ENCODE measurements at regions not wholly inside any gene's neighbourhood (a gene's known extent, or its start where the extent isn't known, plus 50 kb on each side); places are given as distances from the start of the nearest gene placed in this dataset.

GRCh38 chr5:142225141-142225540 lies 99.7 kb downstream of the SPRY4 start:
- 91 to 94% (median 94%) methylated on average over 8 of the region's 8 CpGs for WGBS, 3 donors
- Histone ChIP-seq H3K27me3 (no peaks in the 10 kb centered on the region), H3K4me1 (ENCODE audit: insufficient read depth) (no peaks in the 10 kb centered on the region), H3K27ac (no peak overlapping the region), H3K9me3 (no peaks in the 10 kb centered on the region), H3K36me3 (no peaks in the 10 kb centered on the region), H3K4me3 (no peak overlapping the region)
- intact Hi-C loops (cut with DNase I), result no loop called here
- no peak for DNase-seq
- TF ChIP-seq CTCF (IDR thresholded peaks at IDR 0.05), result no peak
- no peak for TF ChIP-seq POLR2A (IDR thresholded peaks at IDR 0.05)
- TF ChIP-seq EP300 (IDR thresholded peaks at IDR 0.05), result no peak

GRCh38 chr5:142222866-142223558 lies 101.8 kb downstream of the SPRY4 start:
- DNase-seq, result no peak
- Histone ChIP-seq H3K36me3 (no peaks in the 10 kb centered on the region), H3K4me3 (no peak overlapping the region), H3K27me3 (no peaks in the 10 kb centered on the region), H3K4me1 (ENCODE audit: insufficient read depth) (no peaks in the 10 kb centered on the region), H3K9me3 (no peaks in the 10 kb centered on the region), H3K27ac (no peak overlapping the region)
- TF ChIP-seq POLR2A (IDR thresholded peaks at IDR 0.05), result no peak
- TF ChIP-seq CTCF (IDR thresholded peaks at IDR 0.05), result no peak
- no peak for TF ChIP-seq EP300 (IDR thresholded peaks at IDR 0.05)
- intact Hi-C loops (cut with DNase I), result no loop called here
- 91 to 95% (median 92%) methylated on average over 12 of the region's 12 CpGs for WGBS, 3 donors

GRCh38 chr5:142222225-142222865 lies 102.5 kb downstream of the SPRY4 start:
- Histone ChIP-seq H3K27ac (no peak overlapping the region), H3K4me3 (no peak overlapping the region), H3K4me1 (ENCODE audit: insufficient read depth) (no peaks in the 10 kb centered on the region), H3K9me3 (no peaks in the 10 kb centered on the region), H3K36me3 (no peaks in the 10 kb centered on the region), H3K27me3 (no peaks in the 10 kb centered on the region)
- DNase-seq, result no peak
- WGBS, 3 donors, result 92 to 96% (median 95%) methylated on average over 14 of the region's 14 CpGs
- TF ChIP-seq POLR2A (IDR thresholded peaks at IDR 0.05) (no peak), CTCF (IDR thresholded peaks at IDR 0.05) (no peak), EP300 (IDR thresholded peaks at IDR 0.05) (no peak)
- intact Hi-C loops (cut with DNase I), result no loop called here

- no peak for DNase-seq
These were observed 103.5 kb downstream of the SPRY4 start for GRCh38 chr5:142221091-142221860.

More at GRCh38 chr5:142221091-142221860, 103.5 kb downstream of the SPRY4 start:
- Histone ChIP-seq H3K27ac (no peak overlapping the region), H3K4me3 (no peak overlapping the region), H3K4me1 (ENCODE audit: insufficient read depth) (peaks cover 4% of the 10 kb centered on the region), H3K9me3 (no peaks in the 10 kb centered on the region), H3K36me3 (no peaks in the 10 kb centered on the region), H3K27me3 (no peaks in the 10 kb centered on the region)
- WGBS, 3 donors, result 53 to 71% (median 68%) methylated on average over 11 of the region's 11 CpGs
- TF ChIP-seq CTCF (IDR thresholded peaks at IDR 0.05) (no peak), POLR2A (IDR thresholded peaks at IDR 0.05) (no peak)
- intact Hi-C loops (cut with DNase I), result no loop called here
